HPDE6-E6E7 (cell line): ENCODE measurements at regions not wholly inside any gene's neighbourhood (a gene's known extent, or its start where the extent isn't known, plus 50 kb on each side); places are given as distances from the start of the nearest gene placed in this dataset.
A peak's percentile ranks its signal among the peaks of the same experiment; 100 is the strongest.

Experiments
- DNase-seq: peaks from one replicate; pipeline ENCODE4 v3.0.0; 2011; ENCODE audit warnings: missing footprints; ENCODE audit errors: extremely low spot score

- peak; percentile 78 for DNase-seq
These were observed 83.0 kb upstream of the DUSP5 start for GRCh38 chr10:110414548-110415309.

GRCh38 chr10:110415809-110416208, 81.9 kb upstream of the DUSP5 start:
- DNase-seq: no peak

GRCh38 chr10:110416776-110417711, 80.7 kb upstream of the DUSP5 start:
- DNase-seq: no peak

- no peak for DNase-seq
These were observed 79.5 kb upstream of the DUSP5 start for GRCh38 chr10:110418218-110418617.

GRCh38 chr10:110419265-110419664, 78.4 kb upstream of the DUSP5 start:
- DNase-seq: no peak

GRCh38 chr10:110420401-110421193, 77.1 kb upstream of the DUSP5 start:
- DNase-seq: no peak

- DNase-seq: no peak
These were observed 76.1 kb upstream of the DUSP5 start for GRCh38 chr10:110421512-110422138.

GRCh38 chr10:110422548-110422947, 75.2 kb upstream of the DUSP5 start:
- no peak for DNase-seq

- DNase-seq: no peak
These were observed 74.1 kb upstream of the DUSP5 start for GRCh38 chr10:110423650-110424049.

GRCh38 chr10:110425684-110426293, 71.9 kb upstream of the DUSP5 start:
- DNase-seq: no peak

GRCh38 chr10:110426294-110427181, 71.2 kb upstream of the DUSP5 start:
- no peak for DNase-seq

- no peak for DNase-seq
These were observed 68.4 kb upstream of the DUSP5 start for GRCh38 chr10:110429301-110429700.

- no peak for DNase-seq
These were observed 67.1 kb upstream of the DUSP5 start for GRCh38 chr10:110430340-110431273.

- DNase-seq: no peak
These were observed 66.0 kb upstream of the DUSP5 start for GRCh38 chr10:110431659-110432058.

GRCh38 chr10:110432084-110432483, 65.6 kb upstream of the DUSP5 start:
- no peak for DNase-seq

GRCh38 chr10:110432814-110433565, 64.7 kb upstream of the DUSP5 start:
- no peak for DNase-seq

GRCh38 chr10:110433740-110434139, 64.0 kb upstream of the DUSP5 start:
- no peak for DNase-seq

GRCh38 chr10:110434489-110435096, 63.1 kb upstream of the DUSP5 start:
- DNase-seq: no peak
